ENCODE measurements at regions not wholly inside any gene's neighbourhood (a gene's known extent, or its start where the extent isn't known, plus 50 kb on each side); places are given as distances from the start of the nearest gene placed in this dataset.
"Not testable (repeated sequence)": the region's sequence is repeated elsewhere in the genome, so short reads cannot be mapped to it uniquely, and the experiment has no call there.

- in situ Hi-C loops (cut with HindIII; ENCODE audit: low sequenced_read_pairs): no loop called here
- no peak for TF ChIP-seq CTCF (IDR thresholded peaks at IDR 0.05; ENCODE audit: low read depth, low read length, missing control alignments)
- no peak for DNase-seq (ENCODE audit: low read depth)
- no peak overlapping the region for H3K4me3 ChIP-seq (ENCODE audit: low read depth, low read length)
Observed at GRCh38 chr5:121100931-121101330, 636.8 kb downstream of the PRR16 start.

GRCh38 chr5:121105921-121106320, 641.8 kb downstream of the PRR16 start:
- in situ Hi-C loops (cut with HindIII; ENCODE audit: low sequenced_read_pairs): no loop called here
- H3K4me3 ChIP-seq (ENCODE audit: low read depth, low read length): no peak overlapping the region
- DNase-seq (ENCODE audit: low read depth): no peak
- no peak for TF ChIP-seq CTCF (IDR thresholded peaks at IDR 0.05; ENCODE audit: low read depth, low read length, missing control alignments)

GRCh38 chr5:121106721-121107690, 642.9 kb downstream of the PRR16 start:
- H3K4me3 ChIP-seq (ENCODE audit: low read depth, low read length); in situ Hi-C loops (cut with HindIII; ENCODE audit: low sequenced_read_pairs): not testable (repeated sequence)

GRCh38 chr5:121108725-121109124, 644.6 kb downstream of the PRR16 start:
- TF ChIP-seq CTCF (IDR thresholded peaks at IDR 0.05; ENCODE audit: low read depth, low read length, missing control alignments): no peak
- no peak overlapping the region for H3K4me3 ChIP-seq (ENCODE audit: low read depth, low read length)
- in situ Hi-C loops (cut with HindIII; ENCODE audit: low sequenced_read_pairs): no loop called here

More at GRCh38 chr5:121106721-121107690, 642.9 kb downstream of the PRR16 start:
- DNase-seq (ENCODE audit: low read depth): not testable (repeated sequence)

GRCh38 chr5:121109817-121110216, 645.7 kb downstream of the PRR16 start:
- DNase-seq (ENCODE audit: low read depth): no peak
- no peak for TF ChIP-seq CTCF (IDR thresholded peaks at IDR 0.05; ENCODE audit: low read depth, low read length, missing control alignments)
- in situ Hi-C loops (cut with HindIII; ENCODE audit: low sequenced_read_pairs): no loop called here
- no peak overlapping the region for H3K4me3 ChIP-seq (ENCODE audit: low read depth, low read length)

More at GRCh38 chr5:121108725-121109124, 644.6 kb downstream of the PRR16 start:
- no peak for DNase-seq (ENCODE audit: low read depth)

- DNase-seq (ENCODE audit: low read depth): no peak
- TF ChIP-seq CTCF (IDR thresholded peaks at IDR 0.05; ENCODE audit: low read depth, low read length, missing control alignments): no peak
- no peak overlapping the region for H3K4me3 ChIP-seq (ENCODE audit: low read depth, low read length)
- in situ Hi-C loops (cut with HindIII; ENCODE audit: low sequenced_read_pairs): no loop called here
Observed at GRCh38 chr5:121121786-121122185, 657.7 kb downstream of the PRR16 start.

GRCh38 chr5:121138495-121138907, 674.4 kb downstream of the PRR16 start:
- no peak for DNase-seq (ENCODE audit: low read depth)
- H3K4me3 ChIP-seq (ENCODE audit: low read depth, low read length): no peak overlapping the region
- no peak for TF ChIP-seq CTCF (IDR thresholded peaks at IDR 0.05; ENCODE audit: low read depth, low read length, missing control alignments)
- in situ Hi-C loops (cut with HindIII; ENCODE audit: low sequenced_read_pairs): no loop called here
